SJSA1 (cell line): ENCODE measurements at regions not wholly inside any gene's neighbourhood (a gene's known extent, or its start where the extent isn't known, plus 50 kb on each side); places are given as distances from the start of the nearest gene placed in this dataset.
A peak's percentile ranks its signal among the peaks of the same experiment; 100 is the strongest.
"Not testable (repeated sequence)": the region's sequence is repeated elsewhere in the genome, so short reads cannot be mapped to it uniquely, and the experiment has no call there.

Source experiments
- DNase-seq, 2 experiments: peaks; one replicate each; pipeline ENCODE4 v3.0.0-alpha.2; 2015 to 2020; ENCODE audit warnings: low spot score in 2 of 2, low read depth in 1 of 2
- H3K27ac ChIP-seq: fragments of 250-450 bp; sonication (Bioruptor Pico); 2 replicates; pipeline ENCODE4 v1.5.1; 2020; ENCODE audit warnings: mild to moderate bottlenecking, moderate library complexity
- H3K27me3 ChIP-seq: fragments of 250-450 bp; sonication (Bioruptor Pico); replicated peaks from 2 replicates; pipeline ENCODE4 v1.5.1; 2020; ENCODE audit warnings: mild to moderate bottlenecking, moderate library complexity
- H3K36me3 ChIP-seq: fragments of 250-450 bp; sonication (Bioruptor Pico); 2 replicates; pipeline ENCODE4 v1.5.1; 2020; ENCODE audit warnings: mild to moderate bottlenecking
- H3K4me1 ChIP-seq: fragments of 250-450 bp; sonication (Bioruptor Pico); replicated peaks from 2 replicates; pipeline ENCODE4 v1.6.1; 2021; ENCODE audit warnings: mild to moderate bottlenecking
- H3K4me3 ChIP-seq: fragments of 250-450 bp; sonication (Bioruptor Pico); 2 replicates; pipeline ENCODE4 v1.5.1; 2020; ENCODE audit warnings: mild to moderate bottlenecking
- H3K9me3 ChIP-seq: fragments of 250-450 bp; sonication (Bioruptor Pico); replicated peaks from 2 replicates; pipeline ENCODE4 v1.5.1; 2020; ENCODE audit warnings: mild to moderate bottlenecking

GRCh38 chr1:148374101-148374500, 109.0 kb downstream of the PPIAL4G start:
- Histone ChIP-seq H3K36me3 (no peaks in the 10 kb centered on the region), H3K9me3 (no peaks in the 10 kb centered on the region), H3K4me3 (no peak overlapping the region), H3K27ac (no peak overlapping the region), H3K27me3 (no peaks in the 10 kb centered on the region), H3K4me1 (peaks cover 13% of the 10 kb centered on the region)
- no peak for DNase-seq

- Histone ChIP-seq H3K27ac (no peak overlapping the region), H3K4me1 (peaks cover 13% of the 10 kb centered on the region), H3K4me3 (no peak overlapping the region), H3K36me3 (no peaks in the 10 kb centered on the region), H3K9me3 (no peaks in the 10 kb centered on the region), H3K27me3 (no peaks in the 10 kb centered on the region)
- DNase-seq: no peak
These were observed 109.7 kb downstream of the PPIAL4G start for GRCh38 chr1:148373192-148373925.

GRCh38 chr1:148372731-148373130, 110.4 kb downstream of the PPIAL4G start:
- DNase-seq: peak in 1 of 2 experiments; percentile 15
- no peaks in the 10 kb centered on the region for H3K9me3 ChIP-seq
- peaks cover 13% of the 10 kb centered on the region for H3K4me1 ChIP-seq
- H3K27me3 ChIP-seq: no peaks in the 10 kb centered on the region
- H3K4me3 ChIP-seq: no peak overlapping the region
- no peak overlapping the region for H3K27ac ChIP-seq
- H3K36me3 ChIP-seq: no peaks in the 10 kb centered on the region

- peaks cover 13% of the 10 kb centered on the region for H3K4me1 ChIP-seq
- H3K9me3 ChIP-seq, H3K27ac ChIP-seq, H3K27me3 ChIP-seq, H3K36me3 ChIP-seq, H3K4me3 ChIP-seq: not testable (repeated sequence)
- DNase-seq: peak in 1 of 2 experiments; percentile 28
These were observed 110.9 kb downstream of the PPIAL4G start for GRCh38 chr1:148372051-148372726.

- DNase-seq: peak; percentile 65 to 75
- not testable (repeated sequence) for H3K4me3 ChIP-seq, H3K27ac ChIP-seq, H3K9me3 ChIP-seq, H3K36me3 ChIP-seq, H3K27me3 ChIP-seq
- H3K4me1 ChIP-seq: peaks cover 13% of the 10 kb centered on the region
These were observed 111.5 kb downstream of the PPIAL4G start for GRCh38 chr1:148371551-148371994.

- H3K36me3 ChIP-seq, H3K9me3 ChIP-seq, H3K27me3 ChIP-seq, DNase-seq, H3K27ac ChIP-seq, H3K4me3 ChIP-seq: not testable (repeated sequence)
- peaks cover 13% of the 10 kb centered on the region for H3K4me1 ChIP-seq
These were observed 112.4 kb downstream of the PPIAL4G start for GRCh38 chr1:148370661-148371060.

GRCh38 chr1:148367596-148367995, 115.5 kb downstream of the PPIAL4G start:
- H3K27me3 ChIP-seq: no peaks in the 10 kb centered on the region
- no peaks in the 10 kb centered on the region for H3K9me3 ChIP-seq
- H3K36me3 ChIP-seq: no peaks in the 10 kb centered on the region
- no peak overlapping the region for H3K27ac ChIP-seq
- H3K4me3 ChIP-seq: no peak overlapping the region
- DNase-seq: no peak
- peaks cover 6% of the 10 kb centered on the region for H3K4me1 ChIP-seq

GRCh38 chr1:148366136-148366753, 116.9 kb downstream of the PPIAL4G start:
- H3K4me1 ChIP-seq, H3K36me3 ChIP-seq, H3K27me3 ChIP-seq, DNase-seq, H3K27ac ChIP-seq, H3K4me3 ChIP-seq, H3K9me3 ChIP-seq: not testable (repeated sequence)

- not testable (repeated sequence) for H3K9me3 ChIP-seq, H3K27ac ChIP-seq, DNase-seq, H3K4me3 ChIP-seq, H3K4me1 ChIP-seq, H3K36me3 ChIP-seq, H3K27me3 ChIP-seq
These were observed 118.0 kb downstream of the PPIAL4G start for GRCh38 chr1:148365151-148365550.

GRCh38 chr1:148363979-148364378, 119.1 kb downstream of the PPIAL4G start:
- H3K4me3 ChIP-seq, DNase-seq, H3K27me3 ChIP-seq, H3K4me1 ChIP-seq, H3K36me3 ChIP-seq, H3K9me3 ChIP-seq, H3K27ac ChIP-seq: not testable (repeated sequence)

- Histone ChIP-seq H3K9me3 (no peaks in the 10 kb centered on the region), H3K4me1 (no peaks in the 10 kb centered on the region), H3K27me3 (no peaks in the 10 kb centered on the region), H3K36me3 (no peaks in the 10 kb centered on the region), H3K4me3 (no peak overlapping the region), H3K27ac (no peak overlapping the region)
- DNase-seq: no peak
These were observed 119.7 kb downstream of the PPIAL4G start for GRCh38 chr1:148363439-148363810.

- Histone ChIP-seq H3K36me3 (no peaks in the 10 kb centered on the region), H3K27ac (no peak overlapping the region), H3K9me3 (no peaks in the 10 kb centered on the region), H3K27me3 (no peaks in the 10 kb centered on the region), H3K4me1 (no peaks in the 10 kb centered on the region), H3K4me3 (no peak overlapping the region)
- DNase-seq: no peak
These were observed 120.3 kb downstream of the PPIAL4G start for GRCh38 chr1:148362626-148363438.

- DNase-seq: no peak
- H3K36me3 ChIP-seq: no peaks in the 10 kb centered on the region
- H3K4me3 ChIP-seq: no peak overlapping the region
- no peak overlapping the region for H3K27ac ChIP-seq
- H3K27me3 ChIP-seq: no peaks in the 10 kb centered on the region
- no peaks in the 10 kb centered on the region for H3K9me3 ChIP-seq
- no peaks in the 10 kb centered on the region for H3K4me1 ChIP-seq
These were observed 120.9 kb downstream of the PPIAL4G start for GRCh38 chr1:148362216-148362611.
